NB4 (cell line): ENCODE measurements at regions not wholly inside any gene's neighbourhood (a gene's known extent, or its start where the extent isn't known, plus 50 kb on each side); places are given as distances from the start of the nearest gene placed in this dataset.

ENCODE experiments used
- MAX ChIP-seq: IDR thresholded peaks from 2 replicates; pipeline ENCODE4 v1.6.1; 2011; ENCODE audit warnings: low read depth, low read length
- MYC ChIP-seq: IDR thresholded peaks from 2 replicates; pipeline ENCODE4 v1.6.1; 2011; ENCODE audit warnings: low read depth, low read length
- POLR2A ChIP-seq: IDR thresholded peaks from 2 replicates; pipeline ENCODE4 v1.6.1; 2011; ENCODE audit warnings: mild to moderate bottlenecking; ENCODE audit not compliant: insufficient read length; ENCODE audit errors: extremely low read depth
- TF ChIP-seq, protein P1 (sequence below): IDR thresholded peaks from one replicate; pipeline ENCODE4 v1.5.1; 2012; ENCODE audit warnings: low read depth, low read length

DNA sequence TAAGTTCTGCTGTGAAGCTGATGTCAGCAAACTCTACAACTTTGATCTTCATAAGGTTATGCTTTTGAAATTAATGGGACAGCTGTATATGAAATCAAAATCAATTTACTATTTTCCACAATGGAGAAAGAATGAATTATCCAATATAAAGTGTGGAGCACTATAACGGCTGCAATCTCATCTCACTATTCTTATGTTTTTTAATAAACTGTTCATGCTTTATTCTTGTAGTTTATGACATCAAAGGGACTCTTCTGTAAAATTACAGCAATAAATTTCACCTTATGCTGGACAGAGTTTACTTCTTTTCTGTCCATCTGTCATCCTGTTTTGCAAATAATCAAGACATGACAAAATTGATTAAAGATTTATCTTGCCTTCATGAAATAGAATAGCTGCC is 192.5 kb downstream of the TECRL start:
- TF ChIP-seq, protein P1, sequence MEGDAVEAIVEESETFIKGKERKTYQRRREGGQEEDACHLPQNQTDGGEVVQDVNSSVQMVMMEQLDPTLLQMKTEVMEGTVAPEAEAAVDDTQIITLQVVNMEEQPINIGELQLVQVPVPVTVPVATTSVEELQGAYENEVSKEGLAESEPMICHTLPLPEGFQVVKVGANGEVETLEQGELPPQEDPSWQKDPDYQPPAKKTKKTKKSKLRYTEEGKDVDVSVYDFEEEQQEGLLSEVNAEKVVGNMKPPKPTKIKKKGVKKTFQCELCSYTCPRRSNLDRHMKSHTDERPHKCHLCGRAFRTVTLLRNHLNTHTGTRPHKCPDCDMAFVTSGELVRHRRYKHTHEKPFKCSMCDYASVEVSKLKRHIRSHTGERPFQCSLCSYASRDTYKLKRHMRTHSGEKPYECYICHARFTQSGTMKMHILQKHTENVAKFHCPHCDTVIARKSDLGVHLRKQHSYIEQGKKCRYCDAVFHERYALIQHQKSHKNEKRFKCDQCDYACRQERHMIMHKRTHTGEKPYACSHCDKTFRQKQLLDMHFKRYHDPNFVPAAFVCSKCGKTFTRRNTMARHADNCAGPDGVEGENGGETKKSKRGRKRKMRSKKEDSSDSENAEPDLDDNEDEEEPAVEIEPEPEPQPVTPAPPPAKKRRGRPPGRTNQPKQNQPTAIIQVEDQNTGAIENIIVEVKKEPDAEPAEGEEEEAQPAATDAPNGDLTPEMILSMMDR, result no peak
- no peak for TF ChIP-seq MAX
- TF ChIP-seq MYC, result no peak
- TF ChIP-seq POLR2A, result no peak
